ENCODE measurements at regions not wholly inside any gene's neighbourhood (a gene's known extent, or its start where the extent isn't known, plus 50 kb on each side); places are given as distances from the start of the nearest gene placed in this dataset.

Small RNA genes lying in the stretch of these regions (small RNA-seq; reads per million reads assigned to genes)
- 0 reads per million in 7 experiments for gene AC024288.1
- gene RNA5SP456, result 0 reads per million in 7 experiments

All from SK-N-SH (cell line).